MM.1S (cell line): ENCODE measurements at regions not wholly inside any gene's neighbourhood (a gene's known extent, or its start where the extent isn't known, plus 50 kb on each side); places are given as distances from the start of the nearest gene placed in this dataset.

Experiments
- EZH2 ChIP-seq: fragments of 300-600 bp; sonication (generic); optimal IDR thresholded peaks from 2 replicates; pipeline ENCODE3; 2017; ENCODE audit warnings: low read depth, mild to moderate bottlenecking, antibody characterized with exemption, low read length, mixed read lengths
- TF ChIP-seq, protein P1 (sequence below): fragments of 300-600 bp; sonication (generic); IDR thresholded peaks from 2 replicates; pipeline ENCODE4 v1.5.1; 2016; ENCODE audit warnings: antibody characterized with exemption, low read length, mixed read lengths

DNA sequence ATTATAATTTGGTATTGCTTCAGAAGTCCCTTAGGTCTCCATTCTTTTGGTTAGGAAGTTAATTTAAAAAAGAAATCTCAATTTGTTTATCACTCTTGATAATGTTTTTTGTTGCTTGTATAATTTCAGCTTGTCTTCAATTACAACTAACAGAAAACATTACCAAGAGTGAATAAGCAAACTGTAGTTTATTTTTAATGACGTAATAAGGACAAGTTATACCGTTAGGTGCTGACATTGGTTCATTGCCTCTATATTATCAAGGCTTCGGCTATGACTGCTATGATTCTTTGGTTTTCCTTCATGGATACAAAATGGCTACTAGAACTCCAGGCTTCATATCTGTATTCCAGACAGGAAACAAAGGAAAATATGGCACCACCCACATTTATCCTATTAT is 220.6 kb downstream of the PTGER3 start:
- no peak for TF ChIP-seq EZH2
- TF ChIP-seq, protein P1, sequence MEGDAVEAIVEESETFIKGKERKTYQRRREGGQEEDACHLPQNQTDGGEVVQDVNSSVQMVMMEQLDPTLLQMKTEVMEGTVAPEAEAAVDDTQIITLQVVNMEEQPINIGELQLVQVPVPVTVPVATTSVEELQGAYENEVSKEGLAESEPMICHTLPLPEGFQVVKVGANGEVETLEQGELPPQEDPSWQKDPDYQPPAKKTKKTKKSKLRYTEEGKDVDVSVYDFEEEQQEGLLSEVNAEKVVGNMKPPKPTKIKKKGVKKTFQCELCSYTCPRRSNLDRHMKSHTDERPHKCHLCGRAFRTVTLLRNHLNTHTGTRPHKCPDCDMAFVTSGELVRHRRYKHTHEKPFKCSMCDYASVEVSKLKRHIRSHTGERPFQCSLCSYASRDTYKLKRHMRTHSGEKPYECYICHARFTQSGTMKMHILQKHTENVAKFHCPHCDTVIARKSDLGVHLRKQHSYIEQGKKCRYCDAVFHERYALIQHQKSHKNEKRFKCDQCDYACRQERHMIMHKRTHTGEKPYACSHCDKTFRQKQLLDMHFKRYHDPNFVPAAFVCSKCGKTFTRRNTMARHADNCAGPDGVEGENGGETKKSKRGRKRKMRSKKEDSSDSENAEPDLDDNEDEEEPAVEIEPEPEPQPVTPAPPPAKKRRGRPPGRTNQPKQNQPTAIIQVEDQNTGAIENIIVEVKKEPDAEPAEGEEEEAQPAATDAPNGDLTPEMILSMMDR, result no peak
